Daoy (cell line): ENCODE measurements at regions not wholly inside any gene's neighbourhood (a gene's known extent, or its start where the extent isn't known, plus 50 kb on each side); places are given as distances from the start of the nearest gene placed in this dataset.
"Not testable (repeated sequence)": the region's sequence is repeated elsewhere in the genome, so short reads cannot be mapped to it uniquely, and the experiment has no call there.

Experiments
- DNase-seq: peaks from one replicate; pipeline ENCODE4 v3.0.0-alpha.2; 2015; ENCODE audit warnings: low read depth

GRCh38 chr1:73218995-73219546, 936.7 kb upstream of the NEGR1 start:
- no peak for DNase-seq

GRCh38 chr1:73205294-73205973, 923.1 kb upstream of the NEGR1 start:
- no peak for DNase-seq

DNA sequence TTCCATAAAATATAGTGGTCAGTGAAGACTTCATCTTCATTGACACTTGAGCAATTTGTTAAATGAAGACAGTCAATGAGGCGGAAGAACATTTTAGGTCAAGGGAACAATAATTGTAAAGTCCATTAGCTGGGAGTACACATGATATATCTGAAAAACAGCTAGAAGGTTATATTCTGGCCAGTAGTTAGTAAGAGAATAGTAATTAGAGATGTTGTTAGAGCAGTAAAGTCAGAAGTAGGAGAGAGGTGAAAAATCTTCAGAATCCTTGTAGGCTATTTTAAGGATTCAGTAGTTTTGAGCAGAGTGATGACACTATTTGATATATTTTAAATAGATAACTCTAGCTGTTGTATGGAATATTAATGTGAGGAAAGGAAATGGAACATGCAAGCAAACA, 915.6 kb upstream of the NEGR1 start:
- no peak for DNase-seq

DNA sequence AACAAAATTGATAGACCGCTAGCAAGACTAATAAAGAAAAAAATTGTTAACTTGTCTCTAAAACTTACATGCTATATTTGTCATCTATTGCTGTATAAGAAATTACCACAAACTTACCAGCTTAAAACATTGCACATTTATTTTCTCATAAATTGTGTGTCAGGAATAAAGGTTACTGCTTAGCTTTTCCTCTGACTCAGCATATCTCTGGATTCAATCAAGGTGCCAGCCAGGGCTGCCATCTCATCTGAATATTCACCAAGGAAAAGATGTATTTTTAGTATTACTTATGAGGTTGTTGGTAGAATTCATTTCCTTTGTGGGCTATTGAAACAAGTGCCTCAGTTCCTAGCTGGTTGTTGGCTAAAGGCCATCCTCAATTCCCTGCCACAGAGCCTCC, 912.6 kb upstream of the NEGR1 start:
- DNase-seq, result no peak

DNA sequence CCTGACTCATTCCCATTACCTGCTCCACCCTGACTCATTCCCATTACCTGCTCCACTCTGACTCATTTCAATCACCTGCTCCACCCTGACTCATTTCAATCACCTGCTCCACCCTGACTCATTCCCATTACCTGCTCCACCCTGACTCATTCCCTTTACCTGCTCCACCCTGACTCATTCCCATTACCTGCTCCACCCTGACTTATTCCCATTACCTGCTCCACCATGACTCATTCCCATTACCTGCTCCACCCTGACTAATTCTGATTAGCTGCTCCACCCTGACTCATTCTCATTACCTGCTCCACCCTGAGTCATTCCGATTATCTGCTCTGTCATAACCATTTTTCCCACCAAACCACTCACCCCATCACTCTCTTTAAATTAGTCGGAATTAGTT, 901.2 kb upstream of the NEGR1 start:
- DNase-seq, result not testable (repeated sequence)

DNA sequence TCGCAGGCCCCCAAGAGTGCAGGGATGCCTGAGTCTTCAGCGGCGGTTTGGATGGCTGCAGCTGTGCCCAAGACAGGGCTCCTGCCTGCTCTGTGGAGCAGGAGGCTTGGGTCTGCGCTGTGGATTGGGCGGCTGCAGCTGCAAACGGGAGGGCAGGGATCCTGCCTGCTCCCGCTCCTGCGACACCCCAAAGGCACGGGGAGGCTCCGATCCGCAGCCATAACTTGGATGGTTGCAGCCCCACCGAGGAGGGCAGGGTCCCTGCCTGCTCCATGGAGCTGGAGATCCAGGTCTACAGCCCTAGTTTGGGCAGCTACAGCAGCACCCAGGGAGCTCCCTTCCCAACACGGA, 898.8 kb upstream of the NEGR1 start:
- no peak for DNase-seq

- no peak for DNase-seq
Observed at GRCh38 chr1:73180397-73181189, 898.3 kb upstream of the NEGR1 start.

DNA sequence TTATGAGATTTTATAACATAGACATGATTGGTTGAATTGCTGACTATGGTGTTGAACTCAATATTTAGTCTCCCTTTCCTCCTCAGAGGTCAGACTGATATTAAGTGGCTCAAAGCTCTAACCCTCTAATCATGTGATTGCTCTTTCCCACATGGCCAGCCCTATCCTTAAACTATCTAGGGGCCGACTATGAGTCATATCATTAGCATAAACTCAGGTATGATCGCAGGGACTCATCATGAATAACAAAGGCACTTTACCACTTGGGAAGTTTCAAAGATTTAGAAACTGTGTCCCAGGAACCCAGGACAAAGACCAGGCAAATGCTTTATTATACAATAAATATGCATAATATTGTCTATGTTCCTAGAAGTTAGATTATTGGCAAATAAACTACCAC, 894.6 kb upstream of the NEGR1 start:
- no peak for DNase-seq

DNA sequence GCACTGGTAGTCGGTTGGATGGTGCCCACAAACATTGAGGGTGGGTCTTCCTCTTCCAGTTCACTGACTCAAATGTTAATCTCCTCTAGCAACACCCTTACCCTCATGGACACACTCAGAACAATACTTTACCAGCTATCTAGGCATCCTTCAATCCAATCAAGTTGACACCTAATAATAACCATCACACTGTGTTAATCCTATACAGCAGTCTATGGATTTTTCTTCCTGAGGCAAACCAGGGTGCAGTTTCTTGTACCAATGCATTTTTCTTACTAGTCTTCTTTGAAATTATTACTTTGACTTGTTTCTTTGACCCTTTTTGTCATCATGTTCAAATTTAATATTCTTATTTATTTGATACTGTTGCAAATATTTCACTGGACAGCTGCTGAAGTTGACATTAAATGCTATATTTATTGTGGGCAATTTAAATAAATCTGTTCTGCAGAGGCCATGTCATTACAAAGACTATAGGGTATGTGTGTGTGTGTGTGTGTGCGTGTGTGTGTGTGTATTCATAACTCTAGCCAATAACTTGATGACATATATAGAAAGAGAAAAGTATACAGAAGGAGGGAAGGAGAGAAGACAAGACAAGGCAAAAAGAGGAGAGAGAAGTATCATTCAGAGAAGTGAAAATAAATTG, 884.8 kb upstream of the NEGR1 start:
- no peak for DNase-seq

DNA sequence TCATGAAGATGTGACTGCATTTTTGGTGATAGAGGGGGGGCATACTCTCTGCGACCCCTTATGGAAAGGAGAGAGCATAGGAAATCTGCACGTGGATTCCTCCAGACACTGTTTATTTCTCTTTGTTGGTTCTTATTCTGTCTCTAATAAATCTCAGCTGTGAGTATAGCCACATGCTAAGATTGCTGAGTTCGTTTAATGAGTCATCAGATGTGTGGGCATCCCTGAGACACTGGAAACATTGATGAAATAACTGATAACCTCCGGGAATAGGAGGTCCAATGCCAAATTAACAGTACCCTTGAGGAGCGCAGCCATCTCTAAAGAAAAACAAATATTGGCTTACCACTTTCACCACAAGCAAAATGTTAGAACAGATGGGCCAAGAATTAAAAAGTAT, 880.2 kb upstream of the NEGR1 start:
- no peak for DNase-seq

- no peak for DNase-seq
Observed at GRCh38 chr1:73161418-73161817, 879.1 kb upstream of the NEGR1 start.

GRCh38 chr1:73160759-73161158, 878.4 kb upstream of the NEGR1 start:
- DNase-seq, result no peak

DNA sequence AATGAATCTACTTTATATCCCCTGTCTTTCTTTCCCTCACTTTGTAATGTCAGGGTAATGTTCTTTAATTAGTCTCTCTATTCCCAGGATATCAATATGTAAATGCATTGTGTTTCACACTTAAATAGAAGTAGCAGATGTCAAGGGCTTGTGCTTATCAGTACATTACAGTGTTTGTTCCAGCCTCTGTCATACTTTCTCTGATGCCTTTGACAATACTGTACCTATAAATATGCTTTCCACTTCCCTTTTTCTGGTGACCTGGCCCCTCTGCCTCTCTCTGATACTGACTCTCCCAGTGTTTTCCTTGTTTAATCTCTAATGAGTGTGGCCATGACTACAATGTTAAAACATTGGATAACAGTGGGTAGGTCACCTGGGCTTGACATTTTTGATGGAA, 862.0 kb upstream of the NEGR1 start:
- DNase-seq, result no peak

DNA sequence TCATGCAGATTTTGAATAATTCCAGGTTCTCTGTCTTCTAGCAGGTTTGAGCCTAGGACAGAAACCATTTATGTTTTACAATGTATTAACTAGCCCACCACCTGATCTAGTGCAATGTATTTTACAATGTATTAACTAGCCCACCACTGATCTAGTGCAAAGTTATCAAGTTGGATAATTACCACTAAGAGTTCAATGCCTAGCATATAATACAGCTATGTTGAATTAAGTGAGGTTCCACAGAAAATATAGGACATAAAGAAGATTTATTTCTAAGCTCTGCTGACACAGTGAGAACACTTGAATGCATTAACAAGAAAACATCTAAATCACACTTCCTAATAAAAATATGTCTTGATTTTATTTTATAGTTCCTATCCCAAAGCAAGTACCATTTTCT, 854.6 kb upstream of the NEGR1 start:
- no peak for DNase-seq

DNA sequence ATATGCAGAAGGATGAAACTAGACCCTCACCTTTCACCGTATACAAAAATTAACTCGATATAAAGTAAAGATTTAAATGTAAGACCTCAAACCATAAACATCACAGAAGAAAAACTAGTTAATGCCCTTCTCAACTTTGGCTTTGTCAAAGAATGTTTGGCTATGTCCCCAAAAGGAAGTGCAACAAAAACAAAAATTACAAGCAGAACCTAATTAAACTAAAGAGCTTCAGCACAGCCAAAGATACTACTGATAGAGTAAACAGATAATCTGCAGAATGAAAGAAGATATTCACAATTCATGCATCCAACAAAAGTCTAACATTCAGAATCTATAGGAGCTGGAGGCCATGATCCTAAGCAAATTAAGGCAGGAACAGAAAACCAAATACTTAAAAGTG, 824.6 kb upstream of the NEGR1 start:
- DNase-seq, result no peak

DNA sequence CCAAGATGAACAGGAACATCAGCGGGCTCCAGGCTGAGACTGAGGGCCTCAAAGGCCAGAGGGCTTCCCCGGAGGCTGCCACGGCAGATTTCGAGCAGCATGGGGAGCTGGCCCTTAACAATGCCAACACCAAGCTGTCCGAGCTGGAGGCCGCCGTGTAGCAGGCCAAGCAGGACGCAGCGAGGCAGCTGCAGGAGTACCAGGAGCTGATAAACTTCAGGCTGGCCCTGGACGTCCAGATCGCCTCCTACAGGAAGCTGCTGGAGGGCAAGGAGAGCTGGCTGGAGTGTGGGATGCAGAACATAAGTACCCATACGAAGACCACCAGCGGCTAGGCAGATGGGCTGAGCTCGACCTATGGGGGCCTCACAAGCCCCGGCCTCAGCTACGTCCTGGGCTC, 823.4 kb upstream of the NEGR1 start:
- DNase-seq, result no peak

DNA sequence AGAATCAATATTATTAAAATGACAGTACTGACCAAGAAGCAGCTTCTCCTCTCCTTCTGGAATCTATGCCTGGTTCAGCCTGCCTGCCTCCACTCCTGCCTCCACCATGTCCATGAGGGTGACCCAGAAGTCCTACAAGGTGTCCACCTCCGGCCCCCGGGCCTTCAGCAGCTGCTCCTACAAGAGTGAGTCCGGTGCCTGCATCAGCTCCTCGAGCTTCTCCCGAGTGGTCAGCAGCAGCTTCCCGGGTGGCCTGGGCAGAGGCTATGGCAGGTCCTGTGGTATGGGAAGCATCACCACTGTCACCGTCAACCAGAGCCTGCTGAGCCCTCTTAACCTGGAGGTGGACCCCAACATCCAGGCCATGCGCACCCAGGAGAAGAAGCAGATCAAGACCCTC, 822.4 kb upstream of the NEGR1 start:
- no peak for DNase-seq

- no peak for DNase-seq
Observed at GRCh38 chr1:73100216-73100615, 817.9 kb upstream of the NEGR1 start.

GRCh38 chr1:73097917-73098316, 815.6 kb upstream of the NEGR1 start:
- DNase-seq, result no peak

GRCh38 chr1:73096841-73097240, 814.5 kb upstream of the NEGR1 start:
- DNase-seq, result no peak

DNA sequence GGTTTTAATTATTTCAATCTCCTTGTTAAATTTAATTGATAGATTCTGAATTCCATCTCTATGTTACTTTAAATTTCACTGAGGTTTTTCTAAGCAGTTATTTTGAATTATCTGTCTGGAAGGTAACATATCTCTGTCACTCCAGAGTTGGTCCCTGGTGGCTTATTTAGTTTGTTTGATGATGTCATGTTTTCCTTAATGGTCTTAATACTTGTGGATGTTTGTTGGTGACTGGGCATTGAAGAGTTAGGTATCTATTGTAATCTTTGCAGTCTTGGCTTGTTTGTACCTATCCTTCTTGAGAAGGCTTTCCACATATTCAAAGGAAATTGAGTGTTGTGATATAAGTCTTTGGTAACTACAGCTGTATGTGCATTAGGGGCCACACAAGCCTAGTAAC, 810.0 kb upstream of the NEGR1 start:
- DNase-seq, result no peak

- no peak for DNase-seq
Observed at GRCh38 chr1:73066866-73067265, 784.5 kb upstream of the NEGR1 start.
